GM21515 (cell line): ENCODE measurements at regions not wholly inside any gene's neighbourhood (a gene's known extent, or its start where the extent isn't known, plus 50 kb on each side); places are given as distances from the start of the nearest gene placed in this dataset.
"Not testable (repeated sequence)": the region's sequence is repeated elsewhere in the genome, so short reads cannot be mapped to it uniquely, and the experiment has no call there.

Experiments used
- ATAC-seq: cut with Tn5 transposase; IDR thresholded peaks from one replicate; pipeline ENCODE4 v1.9.1; 2021; ENCODE audit not compliant: unreplicated experiment

- ATAC-seq, result no peak
Measured at GRCh38 chr13:65551208-65551607, 1678.9 kb downstream of the PCDH9 start.

- ATAC-seq, result no peak
Measured at GRCh38 chr13:65540175-65540574, 1690.0 kb downstream of the PCDH9 start.

GRCh38 chr13:65535370-65535769, 1694.8 kb downstream of the PCDH9 start:
- no peak for ATAC-seq

GRCh38 chr13:65532231-65532630, 1697.9 kb downstream of the PCDH9 start:
- ATAC-seq, result no peak

GRCh38 chr13:65530688-65531087, 1699.4 kb downstream of the PCDH9 start:
- no peak for ATAC-seq

- no peak for ATAC-seq
Measured at GRCh38 chr13:65529541-65529940, 1700.6 kb downstream of the PCDH9 start.

GRCh38 chr13:65508745-65509144, 1721.4 kb downstream of the PCDH9 start:
- no peak for ATAC-seq

- no peak for ATAC-seq
Measured at GRCh38 chr13:65508338-65508737, 1721.8 kb downstream of the PCDH9 start.

GRCh38 chr13:65505941-65506340, 1724.2 kb downstream of the PCDH9 start:
- no peak for ATAC-seq

- ATAC-seq, result no peak
Measured at GRCh38 chr13:65504213-65504612, 1725.9 kb downstream of the PCDH9 start.

- ATAC-seq, result no peak
Measured at GRCh38 chr13:65500481-65500880, 1729.7 kb downstream of the PCDH9 start.

- ATAC-seq, result no peak
Measured at GRCh38 chr13:65499256-65499655, 1730.9 kb downstream of the PCDH9 start.

- ATAC-seq, result no peak
Measured at GRCh38 chr13:65497265-65497664, 1732.9 kb downstream of the PCDH9 start.

- ATAC-seq, result not testable (repeated sequence)
Measured at GRCh38 chr13:65490725-65491124, 1739.4 kb downstream of the PCDH9 start.

GRCh38 chr13:65488606-65489005, 1741.5 kb downstream of the PCDH9 start:
- no peak for ATAC-seq

- ATAC-seq, result no peak
Measured at GRCh38 chr13:65479692-65480091, 1750.4 kb downstream of the PCDH9 start.

- no peak for ATAC-seq
Measured at GRCh38 chr13:65473196-65473595, 1756.9 kb downstream of the PCDH9 start.

GRCh38 chr13:65472336-65472735, 1757.8 kb downstream of the PCDH9 start:
- ATAC-seq, result no peak

- no peak for ATAC-seq
Measured at GRCh38 chr13:65470781-65471180, 1759.4 kb downstream of the PCDH9 start.

GRCh38 chr13:65468628-65469027, 1761.5 kb downstream of the PCDH9 start:
- ATAC-seq, result no peak

- ATAC-seq, result no peak
Measured at GRCh38 chr13:65461590-65461989, 1768.5 kb downstream of the PCDH9 start.

- no peak for ATAC-seq
Measured at GRCh38 chr13:65460136-65460535, 1770.0 kb downstream of the PCDH9 start.

- no peak for ATAC-seq
Measured at GRCh38 chr13:65456150-65456912, 1773.8 kb downstream of the PCDH9 start.
